ENCODE measurements at regions not wholly inside any gene's neighbourhood (a gene's known extent, or its start where the extent isn't known, plus 50 kb on each side); places are given as distances from the start of the nearest gene placed in this dataset.

- ChIA-PET POLR2A (no interaction called here), CTCF (interaction anchor here (0.7 to 1.3 kb wide), 2 partner anchors 10 to 11 kb away, joined by 3 read pairs; no protein-coding TSS in a partner anchor)
- DNase-seq (ENCODE audit: extremely low spot score) = no peak
- TF ChIP-seq CTCF (IDR thresholded peaks at IDR 0.05; ENCODE audit: control extremely low read depth, extremely low read depth, low read depth, missing control alignments) = no peak
Measured at GRCh38 chr2:19607931-19608771, 249.7 kb upstream of the OSR1 start.

GRCh38 chr2:19607400-19607799, 249.0 kb upstream of the OSR1 start:
- ChIA-PET POLR2A (no interaction called here), CTCF (interaction anchor here (1.3 kb wide), 2 partner anchors 9 to 11 kb away, joined by 3 read pairs; no protein-coding TSS in a partner anchor)
- no peak for DNase-seq (ENCODE audit: extremely low spot score)
- TF ChIP-seq CTCF (IDR thresholded peaks at IDR 0.05; ENCODE audit: control extremely low read depth, extremely low read depth, low read depth, missing control alignments) = no peak

GRCh38 chr2:19600982-19601381, 242.6 kb upstream of the OSR1 start:
- POLR2A ChIA-PET = no interaction called here
- DNase-seq (ENCODE audit: extremely low spot score) = no peak
- CTCF ChIA-PET = no interaction called here
- TF ChIP-seq CTCF (IDR thresholded peaks at IDR 0.05; ENCODE audit: control extremely low read depth, extremely low read depth, low read depth, missing control alignments) = no peak

GRCh38 chr2:19600506-19600905, 242.1 kb upstream of the OSR1 start:
- TF ChIP-seq CTCF (IDR thresholded peaks at IDR 0.05; ENCODE audit: control extremely low read depth, extremely low read depth, low read depth, missing control alignments) = no peak
- no peak for DNase-seq (ENCODE audit: extremely low spot score)
- ChIA-PET CTCF (no interaction called here), POLR2A (no interaction called here)

GRCh38 chr2:19598971-19599370, 240.5 kb upstream of the OSR1 start:
- POLR2A ChIA-PET = no interaction called here
- CTCF ChIA-PET = interaction anchor here (1.2 to 1.5 kb wide), 3 partner anchors 23 to 44 kb away, joined by 3 to 4 read pairs (median 3); no protein-coding TSS in a partner anchor
- DNase-seq (ENCODE audit: extremely low spot score) = no peak
- TF ChIP-seq CTCF (IDR thresholded peaks at IDR 0.05; ENCODE audit: control extremely low read depth, extremely low read depth, low read depth, missing control alignments) = no peak

GRCh38 chr2:19592197-19592596, 233.8 kb upstream of the OSR1 start:
- TF ChIP-seq CTCF (IDR thresholded peaks at IDR 0.05; ENCODE audit: control extremely low read depth, extremely low read depth, low read depth, missing control alignments) = no peak
- no peak for DNase-seq (ENCODE audit: extremely low spot score)
- POLR2A ChIA-PET = no interaction called here
- CTCF ChIA-PET = no interaction called here

All from GM10248 (cell line).